Loucy (cell line): ENCODE measurements at regions not wholly inside any gene's neighbourhood (a gene's known extent, or its start where the extent isn't known, plus 50 kb on each side); places are given as distances from the start of the nearest gene placed in this dataset.

ENCODE experiments used
- H2AFZ ChIP-seq: fragments of 200-600 bp; sonication (generic); 2 replicates; pipeline ENCODE4 v1.6.0; 2016; ENCODE audit warnings: antibody characterized with exemption, mild to moderate bottlenecking, low read length, moderate library complexity
- H3F3A ChIP-seq: fragments of 200-600 bp; 2 replicates; pipeline ENCODE4 v1.6.0; 2016; ENCODE audit warnings: antibody characterized with exemption, low read depth, mild to moderate bottlenecking
- H3K27me3 ChIP-seq: fragments of 200-600 bp; sonication (generic); 2 replicates; pipeline ENCODE4 v1.6.1; 2014; ENCODE audit warnings: low read length, mild to moderate bottlenecking; ENCODE audit not compliant: insufficient read depth, poor library complexity, severe bottlenecking
- H3K36me3 ChIP-seq: fragments of 200-600 bp; sonication (generic); 2 replicates; pipeline ENCODE4 v1.6.1; 2016; ENCODE audit warnings: low read length; ENCODE audit not compliant: insufficient read depth
- H3K4me1 ChIP-seq: fragments of 200-600 bp; sonication (generic); 2 replicates; pipeline ENCODE4 v1.5.1; 2014; ENCODE audit warnings: low read length, mild to moderate bottlenecking; ENCODE audit not compliant: insufficient read depth, poor library complexity, severe bottlenecking
- H3K4me2 ChIP-seq: fragments of 200-600 bp; sonication (generic); 2 replicates; pipeline ENCODE4 v1.6.0; 2014; ENCODE audit warnings: antibody characterized with exemption, low read length, low read depth, mild to moderate bottlenecking; ENCODE audit not compliant: poor library complexity, severe bottlenecking
- H3K4me3 ChIP-seq: fragments of 200-600 bp; sonication (generic); 2 replicates; pipeline ENCODE4 v1.5.1; 2014; ENCODE audit warnings: low read length, mild to moderate bottlenecking, mixed read lengths; ENCODE audit not compliant: poor library complexity, severe bottlenecking
- H3K79me2 ChIP-seq: fragments of 200-600 bp; sonication (generic); 2 replicates; pipeline ENCODE4 v1.6.1; 2014; ENCODE audit warnings: low read length; ENCODE audit not compliant: insufficient read depth
- H3K9ac ChIP-seq: fragments of 200-600 bp; sonication (generic); 2 replicates; pipeline ENCODE4 v1.6.0; 2014; ENCODE audit warnings: mild to moderate bottlenecking, low read depth, low read length, moderate library complexity; ENCODE audit not compliant: poor library complexity, severe bottlenecking
- H3K9me2 ChIP-seq: fragments of 200-600 bp; sonication (generic); replicated peaks from 2 replicates; pipeline ENCODE4 v1.6.1; 2016; ENCODE audit warnings: low read depth, low read length, mixed read lengths
- H3K9me3 ChIP-seq: fragments of 200-600 bp; sonication (generic); 2 replicates; pipeline ENCODE4 v1.6.1; 2014; ENCODE audit warnings: mild to moderate bottlenecking, antibody characterized with exemption, low read length, low read depth; ENCODE audit not compliant: insufficient read depth
- H4K20me1 ChIP-seq: fragments of 200-600 bp; sonication (generic); 2 replicates; pipeline ENCODE4 v1.6.0; 2014; ENCODE audit warnings: antibody characterized with exemption, low read length, mild to moderate bottlenecking; ENCODE audit not compliant: insufficient read depth, poor library complexity, severe bottlenecking
- EZH2phosphoT487 ChIP-seq: fragments of 200-600 bp; IDR thresholded peaks from 2 replicates; pipeline ENCODE4 v1.6.1; 2018; ENCODE audit warnings: antibody characterized with exemption, mild to moderate bottlenecking, moderate library complexity, borderline replicate concordance
- TF ChIP-seq, protein P1 (sequence below): fragments of 200-600 bp; sonication (generic); conservative IDR thresholded peaks from 2 replicates; pipeline ENCODE4 v1.5.1; 2014; ENCODE audit warnings: mild to moderate bottlenecking, antibody characterized with exemption, low read length

DNA sequence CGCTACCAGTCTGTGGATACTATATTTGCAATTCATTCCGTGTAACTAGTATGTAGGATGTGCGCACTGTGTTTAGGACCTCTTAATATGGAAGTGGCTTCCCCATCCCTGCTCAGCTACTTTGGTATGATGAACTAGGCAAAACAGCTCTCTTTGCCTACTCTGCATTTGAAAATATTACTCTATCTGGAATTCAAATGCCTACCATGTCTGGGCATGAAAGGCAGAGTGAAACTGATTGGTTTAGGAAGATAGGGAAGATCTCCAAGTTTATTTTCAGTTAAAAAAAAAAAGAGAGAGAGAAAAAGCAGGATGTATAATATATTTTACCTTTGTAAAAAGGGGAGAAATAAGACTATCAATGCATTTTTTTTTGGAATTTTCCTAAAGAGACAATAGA is 74.1 kb upstream of the ELL2 start:
- H3K9me2 ChIP-seq, result no peaks in the 10 kb centered on the region
- no peaks in the 10 kb centered on the region for H3K27me3 ChIP-seq
- no peaks in the 10 kb centered on the region for H3K36me3 ChIP-seq
- H3K9me3 ChIP-seq, result no peaks in the 10 kb centered on the region
- no peak for TF ChIP-seq EZH2phosphoT487
- TF ChIP-seq, protein P1, sequence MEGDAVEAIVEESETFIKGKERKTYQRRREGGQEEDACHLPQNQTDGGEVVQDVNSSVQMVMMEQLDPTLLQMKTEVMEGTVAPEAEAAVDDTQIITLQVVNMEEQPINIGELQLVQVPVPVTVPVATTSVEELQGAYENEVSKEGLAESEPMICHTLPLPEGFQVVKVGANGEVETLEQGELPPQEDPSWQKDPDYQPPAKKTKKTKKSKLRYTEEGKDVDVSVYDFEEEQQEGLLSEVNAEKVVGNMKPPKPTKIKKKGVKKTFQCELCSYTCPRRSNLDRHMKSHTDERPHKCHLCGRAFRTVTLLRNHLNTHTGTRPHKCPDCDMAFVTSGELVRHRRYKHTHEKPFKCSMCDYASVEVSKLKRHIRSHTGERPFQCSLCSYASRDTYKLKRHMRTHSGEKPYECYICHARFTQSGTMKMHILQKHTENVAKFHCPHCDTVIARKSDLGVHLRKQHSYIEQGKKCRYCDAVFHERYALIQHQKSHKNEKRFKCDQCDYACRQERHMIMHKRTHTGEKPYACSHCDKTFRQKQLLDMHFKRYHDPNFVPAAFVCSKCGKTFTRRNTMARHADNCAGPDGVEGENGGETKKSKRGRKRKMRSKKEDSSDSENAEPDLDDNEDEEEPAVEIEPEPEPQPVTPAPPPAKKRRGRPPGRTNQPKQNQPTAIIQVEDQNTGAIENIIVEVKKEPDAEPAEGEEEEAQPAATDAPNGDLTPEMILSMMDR, result no peak
- no peak overlapping the region for H3K4me3 ChIP-seq
- H3F3A ChIP-seq, result no peaks in the 10 kb centered on the region
- no peaks in the 10 kb centered on the region for H3K4me1 ChIP-seq
- H3K9ac ChIP-seq, result no peak overlapping the region
- H3K79me2 ChIP-seq, result no peaks in the 10 kb centered on the region
- no peak overlapping the region for H2AFZ ChIP-seq
- H3K4me2 ChIP-seq, result no peak overlapping the region
- no peaks in the 10 kb centered on the region for H4K20me1 ChIP-seq

DNA sequence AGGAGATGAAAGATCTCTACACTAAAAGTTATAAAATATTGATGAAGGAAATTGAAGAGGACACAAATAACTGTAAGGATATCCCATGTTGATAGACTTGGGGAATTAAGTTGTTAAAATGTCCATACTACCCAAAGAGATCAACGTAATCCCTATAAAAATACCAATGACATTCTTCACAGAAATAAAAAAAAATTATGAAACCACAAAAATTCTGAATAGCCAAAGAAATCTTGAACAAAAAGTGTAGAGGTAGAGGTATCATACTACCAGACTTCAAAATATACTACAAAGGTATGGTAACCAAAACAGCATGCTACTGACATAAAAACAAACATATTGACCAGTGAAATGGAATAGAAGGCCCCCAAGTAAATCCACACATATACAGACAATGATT is 71.5 kb upstream of the ELL2 start:
- no peaks in the 10 kb centered on the region for H3K9me2 ChIP-seq
- TF ChIP-seq, protein P1, result no peak
- no peak for TF ChIP-seq EZH2phosphoT487

DNA sequence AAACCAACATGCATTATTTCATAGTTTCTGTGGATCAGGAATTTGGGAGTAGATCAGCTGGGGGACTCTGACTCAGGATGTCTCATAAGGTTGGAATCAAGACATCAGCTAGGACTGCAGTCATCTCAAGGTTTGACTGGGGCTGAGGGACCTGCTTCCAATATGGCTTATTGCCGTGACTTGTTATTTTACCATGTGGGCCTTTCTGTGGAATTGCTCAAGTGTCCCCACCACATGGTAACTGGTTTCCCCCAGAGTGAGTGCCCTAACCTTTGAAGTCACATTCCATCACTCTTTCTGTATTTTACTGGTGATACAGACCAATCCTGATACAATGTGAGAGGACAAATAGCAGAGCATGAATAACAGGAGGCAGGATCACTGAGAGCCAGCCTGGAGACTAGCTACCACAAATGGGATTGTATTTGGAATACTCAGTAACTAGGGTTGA is 70.2 kb upstream of the ELL2 start:
- no peaks in the 10 kb centered on the region for H3K27me3 ChIP-seq
- H3F3A ChIP-seq, result no peaks in the 10 kb centered on the region
- H4K20me1 ChIP-seq, result no peaks in the 10 kb centered on the region
- H3K36me3 ChIP-seq, result no peaks in the 10 kb centered on the region
- no peak overlapping the region for H2AFZ ChIP-seq
- no peak for TF ChIP-seq EZH2phosphoT487
- TF ChIP-seq, protein P1, result no peak
- no peak overlapping the region for H3K9ac ChIP-seq
- no peaks in the 10 kb centered on the region for H3K9me3 ChIP-seq
- peaks cover 6% of the 10 kb centered on the region for H3K4me1 ChIP-seq
- no peak overlapping the region for H3K4me2 ChIP-seq
- H3K79me2 ChIP-seq, result no peaks in the 10 kb centered on the region
- no peaks in the 10 kb centered on the region for H3K9me2 ChIP-seq
- H3K4me3 ChIP-seq, result no peak overlapping the region

More for the DNA sequence above, 71.5 kb upstream of the ELL2 start:
- Histone ChIP-seq H3K9ac (no peak overlapping the region), H3K27me3 (no peaks in the 10 kb centered on the region), H3K4me2 (no peak overlapping the region), H3K4me1 (no peaks in the 10 kb centered on the region), H3K79me2 (no peaks in the 10 kb centered on the region), H3K36me3 (no peaks in the 10 kb centered on the region), H3F3A (no peaks in the 10 kb centered on the region), H3K4me3 (no peak overlapping the region), H4K20me1 (no peaks in the 10 kb centered on the region), H3K9me3 (no peaks in the 10 kb centered on the region), H2AFZ (no peak overlapping the region)
